Left colon (tissue), 2 donors: ENCODE measurements at regions not wholly inside any gene's neighbourhood (a gene's known extent, or its start where the extent isn't known, plus 50 kb on each side); places are given as distances from the start of the nearest gene placed in this dataset.

ENCODE experiments used
- ATAC-seq: fragments of 200-7000 bp; cut with Tn5 transposase; one replicate; pipeline ENCODE4 v1.9.1; 2020; ENCODE audit warnings: mild to moderate bottlenecking, moderate library complexity
- DNase-seq, 2 donors: peaks; one replicate each; pipeline ENCODE4 v3.0.0-alpha.2; 2020
- intact Hi-C, 2 donors: fragments of 100-400 bp; cut with DNase I in 1 of 2; cut with micrococcal nuclease in 1 of 2; formaldehyde crosslinking; loops; one replicate each; pipeline versions ENCODE4 v1.11.2 to v1.14.0; 2022; cut with DNase I, micrococcal nuclease
- donor health status: DM: no; HTN: no; CAD: no.
- donor health status: DM: yes; HTN: yes; CAD: no.

DNA sequence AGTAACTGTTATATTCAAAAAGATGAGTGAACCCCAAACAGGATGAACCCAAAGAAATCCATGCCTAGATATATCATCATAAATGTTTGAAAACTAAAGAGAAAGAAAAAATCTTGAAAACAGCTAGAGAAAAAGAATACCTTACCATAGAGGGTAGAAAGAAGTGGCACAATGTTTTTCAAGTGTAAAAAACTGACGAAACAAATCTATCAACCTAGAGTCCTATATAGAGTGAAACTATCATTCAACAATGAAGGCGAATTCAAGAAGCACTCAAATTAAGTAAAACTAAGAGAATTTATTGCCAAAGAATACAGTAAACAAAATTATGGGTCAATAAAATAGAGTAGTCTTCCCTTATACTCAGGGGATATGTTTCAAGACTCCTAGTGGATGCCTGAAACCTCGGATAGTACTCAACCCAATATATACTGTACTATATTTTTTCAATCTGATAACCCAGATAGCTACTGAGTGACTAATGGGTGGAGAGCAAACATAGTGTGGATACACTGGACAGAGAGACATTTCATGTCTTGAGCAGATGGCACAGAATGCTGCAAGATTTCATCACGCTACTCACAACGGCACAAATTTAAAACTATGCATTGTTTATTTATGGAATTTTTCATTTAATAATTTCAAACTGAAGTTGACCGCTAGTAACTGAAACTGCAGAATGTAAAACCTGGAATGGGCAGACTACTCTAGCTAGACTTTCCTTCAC is 52.6 kb upstream of the TMEM106B start:
- no peak for DNase-seq
- no peak for ATAC-seq
- intact Hi-C loops = no loop called here

DNA sequence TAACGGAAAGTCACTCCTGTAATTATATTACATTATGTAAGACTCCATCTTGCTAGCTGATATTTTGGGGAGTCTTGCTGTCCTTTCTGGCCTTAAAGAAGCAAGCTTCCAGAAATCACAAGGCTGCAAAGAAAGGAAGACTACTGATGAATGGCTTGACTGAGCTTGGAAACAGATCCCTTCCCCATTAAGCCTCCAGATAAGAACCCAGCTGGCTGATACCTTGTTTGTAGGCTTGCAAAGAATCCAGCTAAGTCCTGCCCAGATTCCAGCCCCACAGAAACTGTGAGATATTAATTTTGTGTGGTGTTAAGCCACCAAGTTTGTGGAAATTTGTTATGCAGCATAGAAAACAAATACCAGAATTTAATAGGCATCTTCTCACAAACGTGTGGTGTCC is 49.9 kb upstream of the TMEM106B start:
- DNase-seq = no peak
- intact Hi-C loops = no loop called here
- no peak for ATAC-seq
